GM23248 (cell line): ENCODE measurements at regions not wholly inside any gene's neighbourhood (a gene's known extent, or its start where the extent isn't known, plus 50 kb on each side); places are given as distances from the start of the nearest gene placed in this dataset.

ENCODE experiments used
- DNase-seq: peaks from one replicate; pipeline ENCODE4 v3.0.0-alpha.2; 2015
- H2AFZ ChIP-seq: fragments of 200-600 bp; sonication (generic); 2 replicates; pipeline ENCODE4 v1.6.1; 2016; ENCODE audit warnings: antibody characterized with exemption
- H3F3A ChIP-seq: fragments of 200-600 bp; sonication (generic); 2 replicates; pipeline ENCODE4 v1.6.1; 2016; ENCODE audit warnings: mild to moderate bottlenecking, antibody characterized with exemption, mixed run types; ENCODE audit not compliant: insufficient read depth
- H3K27ac ChIP-seq: fragments of 200-600 bp; sonication (generic); 2 replicates; pipeline ENCODE4 v1.5.1; 2016; ENCODE audit warnings: mild to moderate bottlenecking
- H3K27me3 ChIP-seq: fragments of 200-600 bp; sonication (generic); replicated peaks from 2 replicates; pipeline ENCODE4 v1.6.1; 2016; ENCODE audit warnings: mild to moderate bottlenecking; ENCODE audit not compliant: insufficient read depth
- H3K36me3 ChIP-seq: fragments of 200-600 bp; sonication (generic); 2 replicates; pipeline ENCODE4 v1.6.1; 2016; ENCODE audit warnings: low read depth, mild to moderate bottlenecking
- H3K4me1 ChIP-seq: fragments of 200-600 bp; sonication (generic); 2 replicates; pipeline ENCODE4 v1.6.1; 2016; ENCODE audit warnings: mild to moderate bottlenecking; ENCODE audit not compliant: insufficient read depth
- H3K4me2 ChIP-seq: fragments of 200-600 bp; sonication (generic); one replicate; pipeline ENCODE4 v1.6.1; 2016; ENCODE audit warnings: mild to moderate bottlenecking; ENCODE audit not compliant: unreplicated experiment
- H3K4me3 ChIP-seq: fragments of 200-600 bp; sonication (generic); 2 replicates; pipeline ENCODE4 v1.5.1; 2016; ENCODE audit warnings: mild to moderate bottlenecking
- H3K79me2 ChIP-seq: fragments of 200-600 bp; sonication (generic); 2 replicates; pipeline ENCODE4 v1.6.1; 2016; ENCODE audit warnings: mild to moderate bottlenecking; ENCODE audit not compliant: insufficient read depth
- H3K9ac ChIP-seq: fragments of 200-600 bp; sonication (generic); 2 replicates; pipeline ENCODE4 v1.6.1; 2016; ENCODE audit warnings: mild to moderate bottlenecking
- H3K9me2 ChIP-seq: fragments of 200-600 bp; sonication (generic); 2 replicates; pipeline ENCODE4 v1.6.1; 2016; ENCODE audit warnings: mixed run types, mild to moderate bottlenecking, moderate library complexity; ENCODE audit not compliant: insufficient read depth
- H3K9me3 ChIP-seq: fragments of 200-600 bp; sonication (generic); one replicate; pipeline ENCODE4 v1.6.1; 2017; ENCODE audit warnings: low read depth
- H4K20me1 ChIP-seq: fragments of 200-600 bp; sonication (generic); 2 replicates; pipeline ENCODE4 v1.6.0; 2016; ENCODE audit not compliant: insufficient read depth
- EZH2 ChIP-seq: fragments of 200-600 bp; sonication (generic); IDR thresholded peaks from 2 replicates; pipeline ENCODE4 v1.6.1; 2018; ENCODE audit warnings: antibody characterized with exemption, mild to moderate bottlenecking; ENCODE audit not compliant: insufficient read depth, poor library complexity, severe bottlenecking
- EZH2phosphoT487 ChIP-seq: fragments of 200-600 bp; sonication (generic); IDR thresholded peaks from 2 replicates; pipeline ENCODE4 v1.6.1; 2018; ENCODE audit warnings: antibody characterized with exemption, moderate library complexity, mild to moderate bottlenecking, low read depth; ENCODE audit not compliant: insufficient read depth
- WGBS, 2 experiments: methylation state at CpG; one replicate each; pipeline ENCODE4 v1.1.6; 2015 to 2017; ENCODE audit warnings: low lambda C conversion rate in 2 of 2, low coverage in 1 of 2; ENCODE audit errors: missing lambda C conversion rate in 2 of 2; 5-methylcytosine and 5-hydroxymethylcytosine counted together
- in situ Hi-C: fragments of 300-500 bp; cut with MboI; formaldehyde crosslinking; loops from 2 replicates; pipeline ENCODE4 v1.15.0; 2020

GRCh38 chr10:65394502-65395297 is 1531.1 kb upstream of the LRRTM3 start:
- WGBS, 2 experiments, result 16 to 20% methylated on average over 2 of the region's 2 CpGs
- H3K36me3 ChIP-seq, result no peaks in the 10 kb centered on the region
- no peaks in the 10 kb centered on the region for H3K27me3 ChIP-seq
- H3K4me3 ChIP-seq, result no peak overlapping the region
- H3F3A ChIP-seq, result no peaks in the 10 kb centered on the region
- TF ChIP-seq EZH2 (no peak), EZH2phosphoT487 (no peak)
- H3K9me2 ChIP-seq, result no peaks in the 10 kb centered on the region
- H2AFZ ChIP-seq, result no peak overlapping the region
- H3K4me2 ChIP-seq, result no peak overlapping the region
- peaks cover 1% of the 10 kb centered on the region for H3K9me3 ChIP-seq
- no peak overlapping the region for H3K27ac ChIP-seq
- no peak for DNase-seq
- no peaks in the 10 kb centered on the region for H4K20me1 ChIP-seq
- no peaks in the 10 kb centered on the region for H3K79me2 ChIP-seq
- in situ Hi-C loops, result no loop called here
- H3K4me1 ChIP-seq, result no peaks in the 10 kb centered on the region
- no peak overlapping the region for H3K9ac ChIP-seq

GRCh38 chr10:65395631-65396030 is 1530.2 kb upstream of the LRRTM3 start:
- Histone ChIP-seq H3K9ac (no peak overlapping the region), H3K4me1 (no peaks in the 10 kb centered on the region), H3K27me3 (no peaks in the 10 kb centered on the region), H3F3A (no peaks in the 10 kb centered on the region), H3K9me3 (no peaks in the 10 kb centered on the region), H3K27ac (no peak overlapping the region), H4K20me1 (no peaks in the 10 kb centered on the region), H2AFZ (no peak overlapping the region), H3K4me3 (no peak overlapping the region), H3K36me3 (no peaks in the 10 kb centered on the region), H3K9me2 (no peaks in the 10 kb centered on the region), H3K4me2 (no peak overlapping the region), H3K79me2 (no peaks in the 10 kb centered on the region)
- 17 to 19% methylated on average over 2 of the region's 2 CpGs for WGBS, 2 experiments
- DNase-seq, result no peak
- TF ChIP-seq EZH2 (no peak), EZH2phosphoT487 (no peak)
- in situ Hi-C loops, result no loop called here

- TF ChIP-seq EZH2, result no peak
- no peak for TF ChIP-seq EZH2phosphoT487
- in situ Hi-C loops, result no loop called here
- H3K79me2 ChIP-seq, result no peaks in the 10 kb centered on the region
- DNase-seq, result no peak
- no peaks in the 10 kb centered on the region for H3K27me3 ChIP-seq
- no peaks in the 10 kb centered on the region for H3K9me2 ChIP-seq
- no peaks in the 10 kb centered on the region for H3K4me1 ChIP-seq
- H3K36me3 ChIP-seq, result no peaks in the 10 kb centered on the region
- no peak overlapping the region for H2AFZ ChIP-seq
- H3K9me3 ChIP-seq, result no peaks in the 10 kb centered on the region
- WGBS, 2 experiments, result 34 to 41% methylated on average over 3 of the region's 3 CpGs
- no peaks in the 10 kb centered on the region for H3F3A ChIP-seq
- no peak overlapping the region for H3K4me2 ChIP-seq
- no peak overlapping the region for H3K4me3 ChIP-seq
- no peak overlapping the region for H3K9ac ChIP-seq
- no peak overlapping the region for H3K27ac ChIP-seq
- no peaks in the 10 kb centered on the region for H4K20me1 ChIP-seq
These were observed 1528.8 kb upstream of the LRRTM3 start for GRCh38 chr10:65396997-65397396.

- H2AFZ ChIP-seq, result no peak overlapping the region
- H3K79me2 ChIP-seq, result no peaks in the 10 kb centered on the region
- no peaks in the 10 kb centered on the region for H3K9me3 ChIP-seq
- no peak for DNase-seq
- no peak overlapping the region for H3K9ac ChIP-seq
- no peak for TF ChIP-seq EZH2phosphoT487
- no peak for TF ChIP-seq EZH2
- H3K4me1 ChIP-seq, result no peaks in the 10 kb centered on the region
- in situ Hi-C loops, result no loop called here
- no peaks in the 10 kb centered on the region for H3F3A ChIP-seq
- no peak overlapping the region for H3K4me3 ChIP-seq
- no peak overlapping the region for H3K27ac ChIP-seq
- no peaks in the 10 kb centered on the region for H4K20me1 ChIP-seq
- 20 to 37% methylated on average over 2 of the region's 2 CpGs for WGBS, 2 experiments
- H3K27me3 ChIP-seq, result no peaks in the 10 kb centered on the region
- no peaks in the 10 kb centered on the region for H3K36me3 ChIP-seq
- no peaks in the 10 kb centered on the region for H3K9me2 ChIP-seq
- H3K4me2 ChIP-seq, result no peak overlapping the region
These were observed 1517.4 kb upstream of the LRRTM3 start for GRCh38 chr10:65408401-65408800.
